ENCODE measurements at regions not wholly inside any gene's neighbourhood (a gene's known extent, or its start where the extent isn't known, plus 50 kb on each side); places are given as distances from the start of the nearest gene placed in this dataset.
"Not testable (repeated sequence)": the region's sequence is repeated elsewhere in the genome, so short reads cannot be mapped to it uniquely, and the experiment has no call there.

DNA sequence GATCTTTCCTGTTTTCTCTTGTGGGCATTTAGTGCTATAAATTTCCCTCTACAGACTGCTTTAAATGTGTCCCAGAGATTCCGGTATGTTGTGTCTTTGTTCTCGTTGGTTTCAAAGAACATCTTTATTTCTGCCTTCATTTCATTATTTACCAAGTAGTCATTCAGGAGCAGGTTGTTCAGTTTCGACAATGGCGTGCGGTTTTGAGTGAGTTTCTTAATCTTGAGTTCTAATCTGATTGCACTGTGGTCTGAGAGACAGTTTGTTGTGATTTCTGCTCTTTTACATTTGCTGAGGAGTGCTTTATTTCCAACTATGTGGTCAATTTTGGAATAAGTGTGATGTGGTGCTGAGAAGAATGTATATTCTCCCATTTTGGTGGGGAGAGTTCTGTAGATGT, 535.7 kb upstream of the RGMB start:
- not testable (repeated sequence) for DNase-seq

DNA sequence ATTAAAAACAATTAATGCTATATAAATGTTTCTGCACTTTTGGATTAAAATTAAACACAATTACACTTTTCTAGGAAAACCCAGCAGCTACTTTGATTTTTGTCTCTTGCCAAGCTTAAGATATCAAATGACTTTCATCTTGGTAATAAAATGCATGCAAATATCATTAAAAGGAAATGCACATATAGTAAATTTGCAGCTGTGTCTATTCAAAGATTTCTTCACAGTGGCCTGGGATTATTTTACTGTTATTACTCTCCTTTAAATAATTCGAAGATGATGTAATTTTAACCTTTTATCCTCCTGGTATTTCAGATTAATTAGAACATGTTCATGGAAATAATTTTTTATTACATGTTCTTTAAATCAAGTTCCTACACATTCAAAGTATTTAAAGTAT, 529.5 kb upstream of the RGMB start:
- no peak for DNase-seq

DNA sequence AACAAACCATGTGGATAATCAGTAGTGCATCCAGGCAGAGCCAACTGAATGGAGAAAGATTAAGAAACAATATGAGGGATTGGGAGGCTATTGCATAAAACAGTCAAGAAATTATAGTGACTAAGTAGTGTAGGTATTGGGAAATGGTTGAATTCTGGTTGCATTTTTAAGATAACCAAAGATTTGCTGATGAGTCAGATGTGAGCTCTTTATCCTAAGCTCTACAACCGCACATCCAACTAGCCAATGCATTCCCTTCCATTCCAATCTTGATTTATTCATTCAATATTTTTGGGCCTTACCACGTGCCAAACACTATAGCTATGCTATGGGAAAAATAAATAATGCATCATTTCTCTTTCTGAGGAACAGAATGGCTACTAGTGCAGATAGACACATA, 524.5 kb upstream of the RGMB start:
- DNase-seq = no peak

DNA sequence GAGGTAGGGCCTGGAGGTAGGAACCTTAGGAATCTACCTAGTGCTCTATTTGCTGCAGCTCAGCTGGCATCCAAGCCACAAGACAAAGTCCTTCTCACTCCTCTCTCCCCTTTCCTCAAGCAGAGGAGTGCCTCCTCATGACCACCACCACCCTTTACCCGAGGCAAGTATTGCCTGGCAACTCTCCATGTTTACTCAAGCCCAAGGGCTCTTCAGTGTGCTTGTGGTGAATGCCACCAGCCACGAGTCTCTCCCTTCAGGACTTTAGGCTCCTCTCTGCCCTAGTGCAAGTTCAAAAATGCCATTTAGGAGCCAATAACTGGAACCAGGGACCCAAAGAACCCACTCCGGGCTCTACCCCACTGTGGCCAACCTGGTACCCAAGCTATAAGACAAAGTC, 514.5 kb upstream of the RGMB start:
- no peak for DNase-seq

DNA sequence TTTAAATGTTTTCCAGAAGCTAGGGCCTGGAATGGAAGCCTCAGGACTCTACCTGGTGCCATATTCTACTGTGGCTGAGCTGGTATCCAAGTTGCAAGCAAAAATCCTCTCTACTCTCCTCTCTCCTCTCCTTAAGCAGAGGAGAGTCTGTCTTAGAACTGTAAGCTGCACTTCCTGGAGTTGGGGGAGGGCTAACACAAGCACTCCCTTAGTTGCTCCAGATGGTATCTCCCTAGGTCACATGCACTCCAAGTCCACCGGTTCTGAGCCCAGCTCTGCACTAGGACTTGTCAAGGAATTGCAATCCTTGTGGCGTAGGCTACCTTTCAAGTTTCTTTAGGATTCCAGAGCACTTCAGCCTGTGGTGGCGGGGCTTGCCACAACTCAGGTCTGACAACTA, 513.9 kb upstream of the RGMB start:
- no peak for DNase-seq

DNA sequence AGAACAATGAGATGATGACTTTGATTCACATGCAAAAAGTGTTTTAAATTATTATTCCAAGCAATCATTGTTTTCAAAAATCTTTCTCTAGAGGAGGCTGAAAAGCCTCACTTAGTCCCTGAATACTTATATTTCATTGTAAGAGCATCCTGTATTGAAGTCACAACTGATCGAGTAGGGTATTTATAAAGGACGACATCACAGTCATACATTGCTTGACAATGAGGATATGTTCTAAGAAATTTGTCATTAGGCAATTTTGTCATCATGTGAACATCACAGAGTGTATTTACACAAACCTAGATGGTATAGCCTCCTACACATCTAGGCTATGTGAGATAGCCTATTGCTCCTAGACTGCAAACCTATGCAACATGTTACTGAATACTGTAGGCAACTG, 510.4 kb upstream of the RGMB start:
- no peak for DNase-seq

DNA sequence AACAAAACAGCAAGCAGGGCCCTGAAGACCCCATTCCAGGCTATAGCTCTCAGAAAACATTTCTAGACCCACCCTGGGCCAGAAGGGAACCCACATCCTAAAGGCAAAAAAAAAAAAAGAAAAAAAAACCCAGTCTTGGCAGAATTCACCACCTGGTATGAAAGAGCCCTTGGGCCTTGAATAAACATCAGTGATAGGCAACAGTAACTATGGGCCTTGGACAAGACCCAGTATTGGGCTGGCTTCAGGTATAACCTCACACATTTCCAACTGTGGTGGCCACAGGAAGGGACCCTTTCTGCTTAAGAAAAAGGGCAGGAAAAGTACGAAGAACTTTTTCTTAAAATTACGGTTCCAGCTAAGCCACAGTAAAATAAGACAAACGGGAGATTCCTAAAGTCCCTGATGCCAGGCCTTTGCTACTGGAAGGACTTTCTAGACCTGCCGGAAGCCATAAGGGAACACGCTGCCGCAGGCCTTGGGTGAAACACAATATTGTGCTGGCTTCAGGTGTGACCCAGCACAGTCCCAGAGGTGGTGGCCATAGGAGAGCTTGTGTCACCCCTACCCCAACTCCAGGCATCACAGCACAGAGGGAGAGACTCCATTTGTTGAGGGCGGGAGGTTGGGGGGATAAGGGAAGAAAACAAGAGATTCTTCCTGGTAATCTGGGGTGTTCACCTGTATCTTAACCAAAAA, 505.2 kb upstream of the RGMB start:
- no peak for DNase-seq

DNA sequence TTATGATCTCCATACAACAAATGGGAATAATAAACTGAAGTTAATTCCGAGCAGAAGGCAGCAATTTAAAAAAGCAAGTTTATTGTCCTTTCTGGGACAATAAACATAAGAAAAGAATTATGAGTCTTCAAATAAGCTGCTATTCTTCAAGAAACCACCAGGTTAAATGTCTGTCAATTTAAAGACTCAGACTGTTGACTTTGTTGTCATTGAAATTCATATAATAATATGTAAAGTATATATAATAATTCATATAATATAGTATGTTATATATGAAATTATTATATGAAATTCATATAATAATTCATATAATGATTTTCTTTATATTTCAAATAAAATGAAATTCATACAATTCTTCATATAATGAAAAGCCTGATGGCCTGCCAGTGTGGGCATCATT, 497.5 kb upstream of the RGMB start:
- DNase-seq = no peak

DNA sequence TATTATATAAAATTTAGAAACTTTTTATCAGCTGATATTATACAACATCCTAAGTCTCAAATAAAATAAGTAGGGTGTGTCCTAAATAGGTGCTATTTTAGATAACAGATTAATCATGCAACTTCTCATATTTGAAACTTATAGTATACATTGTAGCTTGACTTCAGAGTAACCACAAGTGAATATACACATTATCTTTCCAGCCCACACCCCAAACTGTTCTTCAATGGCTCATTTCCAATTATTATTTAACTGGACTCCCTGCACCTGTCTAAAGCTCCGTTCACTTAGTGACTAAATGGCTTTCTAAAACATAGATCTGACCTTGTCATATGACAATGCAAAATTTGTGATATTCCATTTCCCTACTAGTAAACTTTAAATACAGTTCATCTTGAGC, 490.9 kb upstream of the RGMB start:
- DNase-seq = no peak

DNA sequence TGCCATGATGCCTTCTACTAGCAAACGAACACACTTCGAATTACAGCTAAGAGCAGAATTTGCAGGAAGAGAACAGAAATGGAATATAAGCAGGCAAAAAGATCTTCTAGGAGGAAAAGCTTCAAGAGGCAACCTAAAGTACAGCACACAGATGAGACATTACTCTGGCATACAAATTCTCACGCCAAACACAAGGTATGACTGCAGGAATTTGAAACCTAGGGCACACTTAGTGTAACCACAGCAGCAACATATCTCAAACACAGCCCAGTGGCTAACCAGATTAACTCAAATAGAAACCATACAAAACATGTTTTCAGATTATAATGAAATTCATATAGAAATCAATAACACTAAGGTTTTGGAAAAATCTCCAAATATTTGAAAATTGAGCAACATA, 481.0 kb upstream of the RGMB start:
- DNase-seq = no peak

DNA sequence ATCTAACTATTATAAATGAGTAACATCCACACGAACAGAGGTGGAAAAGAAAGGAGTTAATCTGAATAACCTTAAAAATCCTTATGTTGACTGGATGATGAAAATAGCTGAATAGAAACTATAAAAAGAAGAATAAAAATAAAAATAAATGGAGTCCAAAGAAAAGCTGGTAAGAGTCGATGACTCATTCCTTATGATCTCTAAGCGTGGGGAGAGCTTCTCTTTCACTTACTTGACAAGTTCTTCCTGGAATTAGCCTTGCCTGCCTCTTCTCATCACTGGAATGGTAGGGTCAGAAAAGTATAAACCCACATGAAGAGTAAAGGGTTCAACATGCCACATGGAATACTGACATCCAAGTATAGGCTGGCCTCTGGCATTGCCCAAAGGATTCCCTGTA, 477.0 kb upstream of the RGMB start:
- no peak for DNase-seq

DNA sequence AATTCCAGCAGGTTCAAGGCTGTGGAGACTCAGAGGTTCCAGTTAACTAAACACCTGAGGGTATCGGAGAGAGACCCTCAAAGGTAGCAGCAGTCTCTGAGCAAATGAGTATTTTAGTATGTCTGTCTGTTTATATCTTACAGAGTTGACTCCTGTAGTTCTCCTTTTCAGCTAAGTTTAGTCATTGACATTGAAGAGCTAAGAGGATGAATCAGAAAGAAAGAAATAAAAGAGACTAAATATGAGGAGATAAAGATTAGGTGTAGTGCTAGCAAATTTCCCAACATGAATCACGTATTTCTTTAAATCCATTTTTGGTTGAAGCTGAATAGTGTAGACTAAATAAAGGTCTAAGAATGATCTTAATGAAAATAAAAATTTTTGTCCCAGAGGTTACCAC, 474.0 kb upstream of the RGMB start:
- no peak for DNase-seq

DNA sequence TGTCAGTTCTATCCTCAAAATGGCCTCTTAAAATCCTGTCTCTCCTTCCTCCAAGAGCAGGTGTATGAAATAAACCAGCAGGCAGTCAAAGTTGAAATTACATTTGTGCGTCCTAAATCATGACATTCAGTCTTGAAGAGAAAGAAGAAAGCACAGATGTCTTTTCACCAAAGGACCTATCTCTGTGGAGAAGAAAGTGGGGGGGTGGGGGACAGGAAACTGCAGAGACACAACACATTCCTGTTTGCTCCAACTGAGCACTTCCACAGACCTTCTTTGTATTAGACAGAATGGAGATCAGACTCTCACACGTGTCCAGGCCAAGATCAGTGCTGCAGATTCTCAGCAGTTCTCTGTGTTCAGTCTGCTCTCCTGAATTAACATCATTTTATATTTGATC, 471.9 kb upstream of the RGMB start:
- DNase-seq = no peak

DNA sequence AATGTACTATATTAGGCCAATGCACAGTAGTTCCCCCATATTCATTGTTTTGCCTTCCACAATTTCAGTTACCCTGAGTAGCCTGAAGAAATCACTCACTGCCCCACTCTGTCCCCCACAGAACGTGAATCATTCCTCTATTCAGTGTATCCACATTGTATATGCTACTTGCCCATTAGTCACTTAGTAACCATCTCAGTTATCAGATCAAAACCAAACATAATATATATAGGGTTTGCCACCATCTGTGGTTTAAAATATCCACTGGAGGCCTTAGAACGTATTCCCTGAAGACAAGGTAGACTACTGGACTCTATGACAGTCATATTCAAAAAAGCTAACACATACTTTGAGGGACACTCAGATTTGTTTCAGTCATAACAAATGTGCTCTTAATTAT, 465.7 kb upstream of the RGMB start:
- DNase-seq = no peak

DNA sequence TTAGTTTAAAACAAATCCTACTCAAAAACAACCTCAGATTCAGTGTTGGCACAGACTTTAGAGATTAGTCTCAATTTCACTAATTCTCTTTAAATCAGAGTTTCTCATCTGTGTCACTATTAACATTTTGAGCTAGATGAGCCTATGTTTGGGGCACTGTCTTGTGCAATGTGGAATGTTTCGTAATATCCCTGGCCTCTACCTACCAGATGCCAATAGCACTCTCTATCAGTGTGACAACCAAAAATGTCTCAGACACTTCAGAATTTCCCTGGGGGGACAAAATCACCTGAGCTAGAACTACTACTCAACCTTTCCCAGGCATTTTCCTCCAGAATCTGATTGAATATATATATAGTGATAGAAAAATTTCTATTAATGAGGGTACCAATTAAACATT, 465.2 kb upstream of the RGMB start:
- DNase-seq = no peak

DNA sequence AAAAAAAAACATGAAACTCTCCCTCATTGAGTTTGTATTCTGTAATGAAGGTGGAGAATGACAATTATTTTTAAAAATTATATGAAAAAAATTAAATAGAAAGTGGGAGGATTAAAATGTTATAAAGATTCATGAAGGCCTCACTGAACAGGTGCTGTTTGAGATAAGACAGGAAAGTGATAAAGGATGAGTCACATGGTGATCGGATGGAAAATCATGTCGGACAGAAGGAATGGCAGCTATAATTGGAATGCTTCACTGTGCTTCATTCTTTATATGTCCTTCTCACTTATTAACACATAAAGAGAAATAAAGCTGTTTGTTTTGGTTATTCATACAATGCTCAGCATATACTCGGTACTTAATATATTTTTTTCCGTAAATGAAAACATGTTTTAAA, 464.5 kb upstream of the RGMB start:
- no peak for DNase-seq

DNA sequence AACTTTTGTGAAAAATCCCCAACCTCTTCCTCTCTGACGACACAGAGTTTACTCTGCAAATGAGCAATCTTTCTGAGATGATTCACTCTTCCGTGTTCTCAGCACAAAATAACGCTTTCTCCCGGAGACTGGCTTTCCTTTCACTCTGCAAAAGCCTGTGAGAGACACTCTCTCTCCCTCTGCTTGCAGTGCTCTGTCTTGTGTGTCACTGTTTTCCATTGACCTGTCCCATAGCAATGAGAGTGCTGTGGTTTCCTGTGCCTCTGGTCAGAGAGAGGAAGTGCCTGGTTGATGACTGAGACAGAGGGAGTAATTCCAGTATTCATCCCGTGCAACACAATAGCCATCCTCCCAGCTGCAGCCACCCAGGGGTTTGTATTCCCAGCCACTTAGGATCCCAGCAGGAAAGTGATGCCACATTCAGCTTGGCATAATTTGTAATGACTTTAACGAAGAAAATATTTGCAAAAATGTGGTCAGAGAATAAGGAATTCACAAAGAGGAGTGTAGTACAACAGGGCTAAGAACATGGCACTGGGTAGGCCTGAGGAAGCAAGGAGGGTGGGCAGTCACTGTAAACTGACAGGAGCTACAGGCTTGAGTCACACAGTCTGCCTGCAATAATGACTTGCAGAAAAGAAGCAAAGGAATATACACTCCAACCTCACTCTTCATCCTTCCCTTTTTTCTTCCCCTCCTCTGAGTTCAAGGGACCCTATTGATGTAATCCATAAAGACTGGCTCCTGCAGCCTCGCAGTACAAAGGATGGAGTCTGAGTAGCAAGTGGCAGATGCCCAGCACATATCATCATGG, 463.5 kb upstream of the RGMB start:
- no peak for DNase-seq

DNA sequence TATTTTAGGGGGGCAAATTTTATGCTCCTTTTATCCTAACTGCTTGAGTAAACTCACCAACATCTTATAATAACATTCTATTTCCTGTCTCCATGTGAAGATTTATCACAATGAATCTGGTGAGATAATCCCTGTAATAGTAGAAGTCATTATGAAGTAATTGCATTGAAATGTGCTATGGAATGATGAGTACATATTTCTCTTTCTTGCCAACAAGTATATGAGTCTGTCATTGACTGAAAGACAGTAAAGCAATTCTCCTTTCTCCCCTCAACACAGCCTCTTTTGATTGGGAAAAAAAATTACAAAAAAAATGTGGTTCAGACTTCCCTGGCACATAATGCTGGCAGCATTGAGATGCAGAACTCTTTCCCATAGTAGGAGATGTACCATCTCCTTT, 459.2 kb upstream of the RGMB start:
- no peak for DNase-seq

DNA sequence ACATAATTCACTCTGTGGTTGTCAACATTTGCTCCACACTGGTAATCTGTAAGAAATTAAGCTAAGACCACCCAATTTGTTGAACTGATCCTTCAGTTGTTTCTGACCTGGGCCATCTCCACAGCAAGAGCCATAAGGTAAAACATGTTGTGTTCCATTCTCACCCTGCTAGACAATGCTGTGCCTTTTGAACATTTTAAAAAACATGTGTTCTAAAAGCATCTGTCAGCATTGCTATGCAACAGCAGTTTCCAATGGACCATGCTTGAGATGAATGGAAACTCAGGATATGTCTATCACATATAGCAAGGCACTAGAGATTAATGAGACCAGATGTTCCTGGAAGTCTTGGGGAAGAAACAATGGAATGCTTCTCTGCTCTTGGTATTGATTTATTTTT, 455.1 kb upstream of the RGMB start:
- peak; percentile 0 for DNase-seq

DNA sequence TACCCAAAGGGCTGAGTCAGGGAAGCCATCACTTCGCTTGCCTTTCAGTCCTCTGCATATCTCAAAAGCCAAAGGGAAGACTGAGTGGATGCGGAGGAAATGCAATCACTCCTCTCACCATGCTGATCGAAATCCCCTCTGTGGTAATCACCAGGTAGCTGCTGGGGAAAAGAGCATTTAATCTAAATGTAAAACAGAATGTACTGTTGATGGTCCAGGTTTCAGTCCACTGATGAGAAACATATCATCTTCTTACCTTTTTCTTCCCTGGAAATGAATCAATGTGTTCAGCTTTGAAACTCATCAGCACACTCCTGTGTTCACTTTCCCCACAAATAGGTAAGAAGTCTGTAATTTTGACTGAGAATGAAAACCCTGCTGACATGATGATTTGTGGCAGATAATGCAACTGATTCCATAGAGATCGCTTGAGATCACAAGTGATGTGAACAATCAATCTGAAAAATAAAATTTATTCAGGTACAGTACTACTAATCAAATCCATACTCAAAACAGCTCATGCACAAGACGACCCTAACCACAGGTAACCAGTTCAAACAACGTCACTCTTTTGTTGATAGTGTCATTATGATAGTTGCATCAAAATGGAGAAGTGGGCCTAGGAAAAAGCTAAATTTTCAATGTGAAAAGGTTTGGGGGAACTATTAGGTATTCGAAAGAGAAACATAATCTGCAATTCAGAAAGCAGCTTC, 454.0 kb upstream of the RGMB start:
- no peak for DNase-seq

DNA sequence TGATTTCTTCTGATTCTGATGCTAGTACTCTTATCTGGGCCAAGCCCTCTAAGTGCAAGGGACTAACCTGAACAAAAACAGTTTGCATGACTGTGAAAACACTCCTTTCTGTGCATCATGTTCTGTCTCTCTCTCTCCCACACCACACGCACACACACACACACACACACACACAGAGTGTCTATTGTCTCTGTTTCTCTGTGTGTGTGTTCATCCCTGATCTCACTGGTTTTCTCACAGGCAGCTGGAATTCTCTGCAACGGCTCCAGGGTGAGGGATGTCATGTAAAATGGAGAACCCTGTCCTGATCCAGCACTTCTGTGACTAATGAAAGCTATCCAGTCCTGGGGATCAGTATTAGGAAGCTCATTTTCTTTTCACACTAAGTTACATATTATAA, 453.1 kb upstream of the RGMB start:
- DNase-seq = no peak

DNA sequence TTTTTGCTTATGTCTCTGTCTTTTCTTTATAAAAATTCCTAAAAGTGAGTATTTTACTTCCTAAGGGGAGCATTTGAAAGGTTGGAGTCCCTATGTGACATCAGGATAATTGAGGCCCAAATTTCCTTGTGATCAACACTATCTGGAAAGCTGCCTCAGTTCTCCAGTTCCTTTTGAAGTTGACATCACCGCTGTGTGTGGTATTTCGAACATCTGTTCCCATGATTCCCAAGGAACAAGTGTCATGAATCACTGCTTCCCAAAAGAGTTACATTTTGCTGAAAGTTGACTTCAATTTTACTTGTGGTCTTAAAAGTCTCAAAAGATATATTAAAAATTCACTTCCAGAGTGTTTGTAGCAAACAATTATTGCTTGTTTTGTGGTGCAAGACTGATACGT, 452.1 kb upstream of the RGMB start:
- DNase-seq = no peak

DNA sequence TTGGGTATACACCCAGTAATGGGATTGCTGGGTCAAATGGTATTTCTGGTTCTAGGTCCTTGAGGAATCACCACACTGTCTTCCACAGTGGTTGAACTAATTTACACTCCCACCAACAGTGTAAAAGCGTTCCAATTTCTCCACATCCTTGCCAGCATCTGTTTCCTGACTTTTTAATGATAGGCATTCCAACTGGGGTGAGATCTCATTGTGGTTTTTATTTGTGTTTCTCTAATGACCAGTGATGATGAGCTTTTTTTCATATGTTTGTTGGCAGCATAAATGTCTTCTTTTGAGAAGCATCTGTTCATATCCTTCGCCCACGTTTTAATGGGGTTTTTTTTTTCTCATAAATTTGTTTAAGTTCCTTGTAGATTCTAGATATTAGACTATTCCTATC, 448.3 kb upstream of the RGMB start:
- DNase-seq = not testable (repeated sequence)

DNA sequence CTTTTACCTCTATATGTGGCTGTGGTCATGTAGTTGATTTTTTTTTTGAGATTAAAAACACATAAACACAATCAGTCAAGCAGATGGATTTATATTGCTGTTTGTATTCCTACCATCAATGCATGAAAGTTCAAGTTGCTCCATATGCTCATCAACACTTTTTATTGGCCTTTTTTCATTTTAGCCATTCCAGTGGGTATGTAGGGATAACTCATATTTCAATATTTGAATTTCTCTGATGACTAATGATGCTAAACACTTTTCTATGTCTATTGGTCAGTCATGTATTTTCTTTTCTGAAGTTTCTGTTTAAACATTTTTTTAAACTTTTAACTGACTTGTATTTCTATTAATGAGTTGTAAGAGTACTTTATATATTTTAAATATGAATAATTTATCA, 445.4 kb upstream of the RGMB start:
- no peak for DNase-seq

Measured in NCI-H82 (cell line).